HFFc6 (cell line): ENCODE measurements at regions not wholly inside any gene's neighbourhood (a gene's known extent, or its start where the extent isn't known, plus 50 kb on each side); places are given as distances from the start of the nearest gene placed in this dataset.

ENCODE experiments used
- DNase-seq: peaks from one replicate; pipeline ENCODE4 v3.0.0-alpha.2; 2018
- H3K27ac Mint-ChIP-seq: 2 replicates; pipeline ENCODE4 v1.8.0; 2020; ENCODE audit warnings: mild to moderate bottlenecking, mixed read lengths
- H3K27me3 Mint-ChIP-seq: 2 replicates; pipeline ENCODE4 v1.8.0; 2021; ENCODE audit warnings: mild to moderate bottlenecking, moderate library complexity, mixed read lengths; ENCODE audit not compliant: insufficient read depth
- H3K36me3 Mint-ChIP-seq: 2 replicates; pipeline ENCODE4 v1.8.0; 2021; ENCODE audit warnings: low read depth, mixed read lengths
- H3K4me1 Mint-ChIP-seq: 2 replicates; pipeline ENCODE4 v1.8.0; 2020; ENCODE audit warnings: low read depth, mixed read lengths
- H3K4me3 Mint-ChIP-seq: 2 replicates; pipeline ENCODE4 v1.8.0; 2020; ENCODE audit warnings: mild to moderate bottlenecking, moderate library complexity, mixed read lengths
- H3K9me3 Mint-ChIP-seq: 2 replicates; pipeline ENCODE4 v1.8.0; 2020; ENCODE audit warnings: mild to moderate bottlenecking, mixed read lengths
- TF ChIP-seq, protein P1 (sequence below): fragments of 200-600 bp; sonication (generic); IDR thresholded peaks from 2 replicates; pipeline ENCODE4 v1.5.0; 2021; ENCODE audit warnings: antibody characterized with exemption, mild to moderate bottlenecking

- Mint-ChIP-seq H3K27ac (no peak overlapping the region), H3K9me3 (no peaks in the 10 kb centered on the region), H3K4me3 (no peak overlapping the region), H3K27me3 (peaks cover 4% of the 10 kb centered on the region), H3K36me3 (no peaks in the 10 kb centered on the region), H3K4me1 (no peaks in the 10 kb centered on the region)
- no peak for DNase-seq
- TF ChIP-seq, protein P1, sequence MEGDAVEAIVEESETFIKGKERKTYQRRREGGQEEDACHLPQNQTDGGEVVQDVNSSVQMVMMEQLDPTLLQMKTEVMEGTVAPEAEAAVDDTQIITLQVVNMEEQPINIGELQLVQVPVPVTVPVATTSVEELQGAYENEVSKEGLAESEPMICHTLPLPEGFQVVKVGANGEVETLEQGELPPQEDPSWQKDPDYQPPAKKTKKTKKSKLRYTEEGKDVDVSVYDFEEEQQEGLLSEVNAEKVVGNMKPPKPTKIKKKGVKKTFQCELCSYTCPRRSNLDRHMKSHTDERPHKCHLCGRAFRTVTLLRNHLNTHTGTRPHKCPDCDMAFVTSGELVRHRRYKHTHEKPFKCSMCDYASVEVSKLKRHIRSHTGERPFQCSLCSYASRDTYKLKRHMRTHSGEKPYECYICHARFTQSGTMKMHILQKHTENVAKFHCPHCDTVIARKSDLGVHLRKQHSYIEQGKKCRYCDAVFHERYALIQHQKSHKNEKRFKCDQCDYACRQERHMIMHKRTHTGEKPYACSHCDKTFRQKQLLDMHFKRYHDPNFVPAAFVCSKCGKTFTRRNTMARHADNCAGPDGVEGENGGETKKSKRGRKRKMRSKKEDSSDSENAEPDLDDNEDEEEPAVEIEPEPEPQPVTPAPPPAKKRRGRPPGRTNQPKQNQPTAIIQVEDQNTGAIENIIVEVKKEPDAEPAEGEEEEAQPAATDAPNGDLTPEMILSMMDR: no peak
Observed at GRCh38 chr22:27626675-27627443, 174.7 kb downstream of the MN1 start.

GRCh38 chr22:27627444-27627833, 174.1 kb downstream of the MN1 start:
- TF ChIP-seq, protein P1: peak; percentile 33; the same call in 1 of the 2 replicates

DNA sequence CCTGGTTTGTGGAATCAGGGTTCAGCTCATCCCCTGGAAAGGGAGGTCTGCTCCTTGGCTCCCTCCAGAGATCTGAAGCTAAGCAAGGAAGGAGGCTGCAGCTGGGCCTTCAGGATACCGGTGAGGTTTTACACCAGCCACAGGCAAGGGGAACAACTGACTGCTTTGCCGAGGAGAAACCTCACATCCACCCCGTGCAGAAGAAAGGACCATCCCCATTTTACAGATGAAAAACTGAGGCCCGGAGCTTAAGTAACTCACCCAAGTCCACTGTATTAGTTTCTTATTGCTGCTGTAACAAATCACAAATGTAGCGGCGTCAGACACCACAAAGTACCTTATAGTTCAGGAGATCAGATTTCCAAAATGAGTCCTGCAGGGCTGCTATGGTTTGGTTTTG, 173.7 kb downstream of the MN1 start:
- no peaks in the 10 kb centered on the region for H3K36me3 Mint-ChIP-seq
- no peaks in the 10 kb centered on the region for H3K9me3 Mint-ChIP-seq
- no peak overlapping the region for H3K27ac Mint-ChIP-seq
- TF ChIP-seq, protein P1: no peak; the same call in 1 of the 2 replicates
- no peak overlapping the region for H3K4me3 Mint-ChIP-seq
- no peaks in the 10 kb centered on the region; the same call in none of the 2 replicates for H3K27me3 Mint-ChIP-seq
- H3K4me1 Mint-ChIP-seq: no peaks in the 10 kb centered on the region
- no peak for DNase-seq

More at GRCh38 chr22:27627444-27627833, 174.1 kb downstream of the MN1 start:
- Mint-ChIP-seq H3K36me3 (no peaks in the 10 kb centered on the region), H3K27ac (no peak overlapping the region), H3K27me3 (no peaks in the 10 kb centered on the region; the same call in none of the 2 replicates), H3K9me3 (no peaks in the 10 kb centered on the region), H3K4me1 (no peaks in the 10 kb centered on the region), H3K4me3 (no peak overlapping the region)
- DNase-seq: no peak

GRCh38 chr22:27628341-27628740, 173.2 kb downstream of the MN1 start:
- Mint-ChIP-seq H3K27me3 (no peaks in the 10 kb centered on the region; the same call in none of the 2 replicates), H3K27ac (no peak overlapping the region), H3K4me1 (no peaks in the 10 kb centered on the region), H3K9me3 (no peaks in the 10 kb centered on the region), H3K4me3 (no peak overlapping the region), H3K36me3 (no peaks in the 10 kb centered on the region)
- TF ChIP-seq, protein P1: no peak
- no peak for DNase-seq

GRCh38 chr22:27628891-27629631, 172.5 kb downstream of the MN1 start:
- Mint-ChIP-seq H3K4me1 (no peaks in the 10 kb centered on the region), H3K27me3 (no peaks in the 10 kb centered on the region; the same call in 1 of the 2 replicates), H3K27ac (no peak overlapping the region), H3K36me3 (no peaks in the 10 kb centered on the region), H3K4me3 (no peak overlapping the region), H3K9me3 (no peaks in the 10 kb centered on the region)
- TF ChIP-seq, protein P1: no peak
- no peak for DNase-seq
